ENCODE measurements at regions not wholly inside any gene's neighbourhood (a gene's known extent, or its start where the extent isn't known, plus 50 kb on each side); places are given as distances from the start of the nearest gene placed in this dataset.

- no peak for DNase-seq (ENCODE audit: low read depth)
Observed at GRCh38 chr4:14850455-14851097, 151.7 kb upstream of the CPEB2 start.

DNA sequence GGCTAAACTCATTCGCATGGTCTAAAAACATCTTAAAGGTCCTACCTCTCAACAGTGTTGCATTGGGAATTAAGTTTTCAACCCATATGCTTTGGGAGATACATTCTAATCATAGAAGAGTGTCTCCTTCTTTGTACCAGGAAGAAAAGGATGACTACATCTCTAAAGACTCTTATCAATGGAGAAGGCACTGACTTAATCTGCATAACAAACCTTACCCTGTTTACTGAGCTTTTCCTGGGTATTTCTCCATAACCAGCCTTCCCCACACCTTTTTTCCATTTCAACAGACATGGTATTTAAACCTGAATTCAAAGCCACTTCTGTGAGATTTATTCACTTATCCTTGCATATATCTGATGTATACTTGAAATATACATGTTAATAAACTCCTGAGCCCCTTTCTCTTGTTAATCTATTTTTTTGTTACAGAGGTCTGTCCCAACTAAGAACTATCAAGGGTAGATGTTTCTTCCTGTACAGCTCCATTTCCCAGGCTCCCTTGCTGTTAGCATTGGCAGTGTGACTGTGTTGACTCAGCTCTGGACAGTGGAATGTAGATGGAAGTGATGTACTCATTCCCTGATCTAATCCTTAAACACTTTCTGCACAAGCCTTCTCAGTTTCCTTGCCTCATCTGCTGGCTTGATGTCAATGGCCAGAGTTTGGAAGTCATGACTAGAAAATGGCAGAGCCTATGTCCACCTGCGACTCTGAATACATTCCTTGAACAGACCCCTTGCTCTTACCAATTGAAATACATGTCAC is 148.9 kb upstream of the CPEB2 start:
- DNase-seq (ENCODE audit: low read depth), result peak; percentile 80

DNA sequence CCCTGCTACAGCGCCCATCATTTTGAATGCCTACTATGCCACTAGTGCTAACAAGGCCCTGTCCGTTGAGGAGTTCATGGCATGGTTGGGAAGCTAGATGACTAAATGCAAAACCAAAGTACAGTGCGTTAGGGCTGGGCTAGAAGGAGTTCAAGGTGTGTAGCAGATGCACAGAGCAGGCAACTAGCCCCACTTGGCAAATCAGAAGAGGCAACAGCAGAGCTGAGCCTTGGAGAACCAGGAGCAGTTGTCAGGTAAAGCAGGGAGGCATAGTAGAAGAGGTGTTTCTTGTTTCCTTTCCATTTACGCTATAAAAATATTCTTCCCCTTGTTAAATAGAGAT is 146.6 kb upstream of the CPEB2 start:
- DNase-seq (ENCODE audit: low read depth), result no peak

DNA sequence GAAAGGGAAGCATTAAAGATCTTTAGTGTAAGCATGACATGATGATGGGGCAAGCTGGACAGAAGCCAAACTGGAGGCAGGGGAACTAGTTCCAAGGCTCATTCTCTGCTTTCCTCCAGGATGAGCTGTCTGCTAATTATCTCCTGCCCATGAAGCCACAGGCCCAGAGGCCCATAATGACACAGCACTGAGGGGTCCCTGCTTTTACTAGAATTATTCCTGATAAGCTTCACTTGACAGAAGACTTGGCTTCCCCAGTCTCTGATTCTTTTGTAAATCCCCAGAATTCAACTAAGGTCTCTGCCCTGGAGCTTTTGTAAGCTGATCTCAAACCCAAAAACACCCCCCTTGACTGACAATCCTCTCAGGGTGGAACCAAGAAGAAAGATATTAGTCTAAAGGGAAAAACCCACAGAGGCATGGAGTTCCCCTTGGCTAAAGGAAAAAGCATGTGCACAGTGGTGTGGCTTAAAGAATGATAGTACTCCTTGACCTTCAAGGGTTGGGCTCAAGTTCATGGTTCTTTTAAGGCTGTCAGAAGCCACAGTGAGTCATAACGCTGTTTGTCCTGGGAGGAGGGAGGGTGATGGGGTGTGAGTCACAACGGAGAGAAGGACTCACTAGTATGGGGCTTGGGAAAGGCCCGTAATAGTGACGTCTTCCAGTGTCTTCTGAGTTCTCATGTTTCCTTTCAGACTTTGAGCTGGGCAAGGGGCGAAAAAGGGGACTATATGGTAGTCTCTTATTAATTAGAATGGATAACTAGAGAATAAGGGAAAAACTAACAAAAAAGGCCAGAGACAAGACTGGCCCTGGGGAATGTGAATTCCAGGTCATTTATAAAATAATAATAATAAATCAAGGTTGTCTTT is 146.0 kb upstream of the CPEB2 start:
- peak; percentile 96 for DNase-seq (ENCODE audit: low read depth)

- no peak for DNase-seq (ENCODE audit: low read depth)
Observed at GRCh38 chr4:14856934-14857235, 145.4 kb upstream of the CPEB2 start.

- no peak for DNase-seq (ENCODE audit: low read depth)
Observed at GRCh38 chr4:14857475-14857874, 144.8 kb upstream of the CPEB2 start.

DNA sequence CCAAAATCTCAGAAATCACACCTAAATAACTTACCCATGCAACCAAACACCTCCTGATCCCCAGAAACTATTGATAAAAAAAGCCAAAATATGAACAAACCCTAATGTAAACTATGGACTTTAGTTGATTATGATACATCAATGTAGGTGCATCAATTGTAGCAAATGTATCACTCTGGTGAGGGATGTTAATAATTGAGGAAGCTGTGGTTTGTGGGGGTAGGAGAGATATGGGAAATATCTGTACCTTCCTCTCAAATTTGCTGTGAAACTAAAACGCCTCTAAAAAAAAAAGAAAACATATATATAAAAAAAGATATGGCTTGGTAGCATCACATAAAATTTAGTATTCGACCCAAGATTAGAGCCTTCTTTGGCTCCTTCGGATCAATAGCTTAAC is 144.3 kb upstream of the CPEB2 start:
- DNase-seq (ENCODE audit: low read depth), result no peak

- no peak for DNase-seq (ENCODE audit: low read depth)
Observed at GRCh38 chr4:14862891-14863290, 139.4 kb upstream of the CPEB2 start.

GRCh38 chr4:14863418-14864364 is 138.6 kb upstream of the CPEB2 start:
- DNase-seq (ENCODE audit: low read depth), result no peak

DNA sequence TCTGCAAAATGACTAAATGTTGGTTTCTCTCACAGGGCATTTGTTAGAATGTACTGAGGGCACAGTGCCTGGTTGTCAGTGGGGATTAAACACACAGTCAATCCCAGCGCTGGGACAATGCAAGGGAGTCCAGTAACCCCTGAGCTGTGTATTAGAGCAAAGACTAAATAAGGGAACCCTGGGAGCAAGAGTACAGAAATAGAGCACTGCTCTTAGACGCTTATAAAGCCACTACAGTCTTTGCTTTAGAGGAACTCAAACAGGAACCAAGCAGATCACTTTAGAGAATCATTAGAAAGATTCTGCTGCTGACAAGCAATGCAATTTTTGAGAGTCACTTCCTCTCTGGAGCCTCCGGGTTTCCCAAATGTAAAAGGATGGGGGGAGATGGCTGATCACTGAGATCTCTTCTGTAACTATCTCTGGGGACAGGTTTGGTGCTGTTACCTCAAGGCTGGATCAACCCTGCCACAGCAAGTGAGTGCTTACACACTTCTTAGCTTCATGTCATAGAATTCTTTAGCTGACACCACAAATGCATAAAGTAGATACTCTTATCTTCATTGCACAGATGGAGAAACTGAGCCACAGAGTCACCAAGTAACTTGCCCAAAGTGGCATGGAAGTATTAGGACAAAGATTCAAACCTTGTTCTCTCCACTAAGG is 137.8 kb upstream of the CPEB2 start:
- no peak for DNase-seq (ENCODE audit: low read depth)

DNA sequence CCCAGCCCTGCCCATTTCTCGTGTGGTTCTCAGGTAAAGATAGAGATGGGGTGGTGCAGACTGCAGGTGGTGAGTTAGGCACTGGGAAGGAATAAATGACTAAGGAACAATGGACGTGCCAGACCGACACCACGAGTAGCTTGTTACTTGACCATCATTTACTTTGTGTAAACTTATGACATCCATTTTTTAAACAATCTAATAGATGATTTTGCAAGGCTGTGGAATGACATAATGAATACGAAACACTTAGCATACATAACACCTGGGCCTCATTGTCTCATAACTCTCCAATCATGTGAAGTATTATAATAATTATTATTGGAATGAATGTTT is 137.3 kb upstream of the CPEB2 start:
- no peak for DNase-seq (ENCODE audit: low read depth)

GRCh38 chr4:14865804-14866203 is 136.5 kb upstream of the CPEB2 start:
- no peak for DNase-seq (ENCODE audit: low read depth)

DNA sequence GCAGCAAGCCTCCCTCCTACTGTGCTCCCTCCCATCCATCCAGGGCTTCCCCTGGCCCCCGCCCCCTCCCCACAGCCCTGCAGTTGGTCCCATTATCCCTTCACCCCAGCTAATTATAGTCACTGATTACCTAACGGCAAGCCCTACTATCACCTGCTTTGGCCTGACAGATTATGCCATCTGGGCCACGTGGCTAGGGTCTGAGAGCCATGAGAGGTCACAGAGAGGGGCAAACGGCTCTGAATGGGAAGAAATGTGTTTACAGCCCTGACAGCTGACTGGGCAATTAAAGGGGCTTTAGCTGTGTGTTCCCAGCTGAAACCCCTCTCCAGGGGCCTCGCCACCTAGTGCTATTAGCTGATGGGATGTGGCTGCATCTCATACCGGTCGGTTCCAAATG is 134.4 kb upstream of the CPEB2 start:
- DNase-seq (ENCODE audit: low read depth), result no peak

- no peak for DNase-seq (ENCODE audit: low read depth)
Observed at GRCh38 chr4:14868426-14869395, 133.6 kb upstream of the CPEB2 start.

DNA sequence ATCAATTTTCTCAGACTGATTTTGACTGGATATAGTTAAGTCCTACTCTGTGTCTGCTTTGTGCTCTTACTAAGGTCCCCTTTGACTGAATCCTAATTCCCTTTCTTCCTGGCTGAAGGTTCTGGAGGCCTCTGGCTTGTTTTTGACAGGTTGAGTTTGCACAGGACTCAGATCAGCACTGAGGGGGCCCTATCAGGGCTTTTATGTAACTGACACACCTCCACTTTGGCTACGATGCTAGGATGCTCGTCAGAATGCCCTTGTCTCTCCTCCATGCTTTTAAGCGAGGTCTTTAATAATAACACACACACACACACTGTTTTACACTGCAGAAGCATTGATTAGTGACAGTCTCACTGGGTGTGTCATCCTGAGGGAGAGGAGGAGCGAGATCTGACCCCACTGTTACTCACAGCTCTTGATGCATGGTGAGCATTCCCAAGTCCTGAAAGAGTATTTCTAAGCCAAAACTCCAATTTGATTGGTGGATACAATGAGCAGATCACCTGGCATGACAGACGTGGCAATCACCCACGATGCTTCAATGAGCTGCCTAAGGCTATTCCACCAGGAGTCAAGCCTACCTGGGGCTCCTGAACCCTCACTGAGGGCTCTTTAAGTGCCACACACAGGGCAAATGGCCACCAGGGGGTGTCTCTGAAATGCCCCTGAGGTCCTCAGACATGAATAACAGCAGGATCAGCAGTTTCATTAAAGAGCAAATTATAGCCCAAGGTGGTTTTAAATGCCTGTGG is 130.4 kb upstream of the CPEB2 start:
- DNase-seq (ENCODE audit: low read depth), result no peak

GRCh38 chr4:14874990-14875389 is 127.3 kb upstream of the CPEB2 start:
- no peak for DNase-seq (ENCODE audit: low read depth)

DNA sequence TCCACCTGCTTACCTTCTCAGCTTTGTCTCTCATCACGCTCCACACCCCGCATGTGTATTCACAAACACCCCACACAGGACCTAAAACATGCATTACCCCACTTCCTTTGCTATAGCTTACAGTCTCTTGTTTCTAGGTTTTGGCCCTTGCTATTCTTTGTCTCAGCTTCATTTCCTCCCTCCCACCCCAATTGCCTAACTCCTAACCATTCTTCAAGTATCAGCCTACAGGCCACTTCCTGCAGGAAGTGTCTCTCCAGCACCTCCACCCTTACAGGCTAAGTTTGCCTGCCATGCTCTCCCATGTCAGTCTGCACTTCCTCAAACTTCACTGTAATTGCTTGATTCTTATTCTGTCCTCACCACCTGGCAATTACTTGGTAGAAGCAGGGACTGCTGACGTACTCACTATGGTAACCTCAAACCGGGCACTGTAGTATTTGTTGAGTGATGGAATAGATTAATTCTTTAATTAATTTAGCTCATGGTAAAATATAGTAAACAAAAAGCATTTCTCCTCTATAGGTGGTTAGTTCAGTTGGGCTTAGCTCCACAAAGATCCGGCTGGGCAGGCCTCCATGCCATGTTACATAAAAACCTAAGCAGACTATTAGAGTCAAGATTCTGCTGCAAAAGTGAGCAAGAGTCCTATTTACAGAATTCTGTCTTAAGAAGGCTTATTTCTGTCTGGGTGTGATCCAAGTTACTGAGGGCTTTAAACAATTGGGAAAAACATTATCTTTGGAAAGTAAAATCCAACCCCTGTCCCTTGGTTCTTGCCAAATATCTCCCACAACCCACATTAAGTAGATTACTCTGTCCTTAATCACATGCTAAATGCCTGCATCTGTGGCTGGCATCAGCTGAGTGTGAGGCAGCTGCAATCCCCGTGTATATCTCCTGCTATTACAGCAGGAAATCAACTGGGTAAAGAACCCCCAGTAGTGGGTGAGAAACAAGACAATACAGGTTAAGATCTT is 124.7 kb upstream of the CPEB2 start:
- no peak for DNase-seq (ENCODE audit: low read depth)

DNA sequence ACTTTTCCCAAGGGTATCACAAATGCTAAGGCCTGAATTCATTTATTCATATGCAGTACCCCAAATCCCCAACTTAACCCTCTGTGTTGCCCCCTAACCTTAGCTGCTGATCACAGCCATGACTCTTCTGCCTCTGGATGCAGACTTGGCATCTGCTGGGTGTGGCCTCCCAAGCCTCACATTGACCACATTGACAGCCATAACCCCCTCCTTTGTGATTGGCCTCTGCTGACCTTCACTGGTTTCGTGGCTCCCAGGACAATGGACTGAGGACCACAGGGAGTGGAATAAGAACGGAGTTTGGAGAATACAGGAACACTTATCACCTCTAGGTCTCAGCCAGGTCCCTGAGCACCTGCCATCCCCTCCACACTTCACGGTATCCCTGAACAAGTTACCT is 123.6 kb upstream of the CPEB2 start:
- no peak for DNase-seq (ENCODE audit: low read depth)

DNA sequence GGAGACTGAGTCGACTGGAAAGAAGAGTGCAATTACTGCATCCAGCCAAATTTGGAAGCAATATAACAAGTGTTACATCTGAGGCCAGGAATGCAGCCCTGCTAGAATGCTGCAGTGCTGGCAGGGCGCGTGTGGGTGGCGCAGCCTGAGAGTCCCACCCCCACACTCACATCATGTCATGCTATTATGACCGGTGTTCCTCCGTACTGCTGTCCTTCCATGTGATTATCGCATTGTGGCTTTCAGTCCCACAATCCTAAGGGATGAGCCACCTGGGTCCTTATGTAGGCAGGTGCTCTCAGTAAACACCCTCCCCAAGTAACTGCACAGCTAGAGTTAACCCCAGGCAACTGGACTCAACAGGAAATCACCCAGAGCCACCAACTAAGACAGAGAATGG is 122.6 kb upstream of the CPEB2 start:
- DNase-seq (ENCODE audit: low read depth), result no peak

Measured in non-pigmented ciliary epithelial cell (primary cell).